Osteocyte (in vitro differentiated cells): ENCODE measurements at regions not wholly inside any gene's neighbourhood (a gene's known extent, or its start where the extent isn't known, plus 50 kb on each side); places are given as distances from the start of the nearest gene placed in this dataset.

ENCODE experiments used
- DNase-seq: peaks from one replicate; pipeline ENCODE4 v3.0.0; 2021; ENCODE audit warnings: mixed read lengths; ENCODE audit not compliant: unreplicated experiment; ENCODE audit errors: extremely low spot score
- H3K27ac Mint-ChIP-seq: one replicate; pipeline ENCODE4 v1.8.0; 2021; ENCODE audit warnings: mild to moderate bottlenecking, mixed read lengths; ENCODE audit not compliant: unreplicated experiment
- H3K27me3 Mint-ChIP-seq: one replicate; pipeline ENCODE4 v1.8.0; 2021; ENCODE audit warnings: mixed read lengths; ENCODE audit not compliant: unreplicated experiment
- H3K36me3 Mint-ChIP-seq: one replicate; pipeline ENCODE4 v1.8.0; 2021; ENCODE audit warnings: mixed read lengths; ENCODE audit not compliant: unreplicated experiment
- H3K4me1 Mint-ChIP-seq: one replicate; pipeline ENCODE4 v1.8.0; 2021; ENCODE audit warnings: mixed read lengths; ENCODE audit not compliant: unreplicated experiment
- H3K4me3 Mint-ChIP-seq: one replicate; pipeline ENCODE4 v1.8.0; 2021; ENCODE audit warnings: mild to moderate bottlenecking, moderate library complexity, mixed read lengths; ENCODE audit not compliant: unreplicated experiment
- H3K9me3 Mint-ChIP-seq: one replicate; pipeline ENCODE4 v1.8.0; 2021; ENCODE audit warnings: mixed read lengths; ENCODE audit not compliant: unreplicated experiment
- CTCF ChIP-seq: fragments of 200-600 bp; sonication (generic); IDR thresholded peaks from 2 replicates; pipeline ENCODE4 v1.5.0; 2021; ENCODE audit warnings: antibody characterized with exemption, mild to moderate bottlenecking, moderate library complexity

GRCh38 chr14:50041980-50042379 lies 74.4 kb downstream of the VCPKMT start:
- no peak for TF ChIP-seq CTCF
- no peak overlapping the region for H3K27ac Mint-ChIP-seq
- peaks cover 8% of the 10 kb centered on the region for H3K9me3 Mint-ChIP-seq
- no peaks in the 10 kb centered on the region for H3K36me3 Mint-ChIP-seq
- H3K27me3 Mint-ChIP-seq: no peaks in the 10 kb centered on the region
- H3K4me1 Mint-ChIP-seq: peaks cover 27% of the 10 kb centered on the region
- no peak overlapping the region for H3K4me3 Mint-ChIP-seq
- no peak for DNase-seq

GRCh38 chr14:50044042-50044651 lies 72.2 kb downstream of the VCPKMT start:
- no peak for DNase-seq
- Mint-ChIP-seq H3K4me1 (peaks cover 28% of the 10 kb centered on the region), H3K27ac (no peak overlapping the region), H3K4me3 (no peak overlapping the region), H3K36me3 (no peaks in the 10 kb centered on the region), H3K9me3 (peaks cover 8% of the 10 kb centered on the region), H3K27me3 (no peaks in the 10 kb centered on the region)
- no peak for TF ChIP-seq CTCF

GRCh38 chr14:50045039-50045711 lies 71.2 kb downstream of the VCPKMT start:
- TF ChIP-seq CTCF: no peak
- DNase-seq: no peak
- Mint-ChIP-seq H3K27ac (peak overlapping the region; percentile 6), H3K36me3 (no peaks in the 10 kb centered on the region), H3K4me1 (peaks cover 26% of the 10 kb centered on the region), H3K4me3 (no peak overlapping the region), H3K27me3 (no peaks in the 10 kb centered on the region), H3K9me3 (peaks cover 8% of the 10 kb centered on the region)

GRCh38 chr14:50045837-50046236 lies 70.5 kb downstream of the VCPKMT start:
- Mint-ChIP-seq H3K4me1 (peaks cover 20% of the 10 kb centered on the region), H3K27me3 (no peaks in the 10 kb centered on the region), H3K27ac (no peak overlapping the region), H3K9me3 (peaks cover 8% of the 10 kb centered on the region), H3K36me3 (no peaks in the 10 kb centered on the region), H3K4me3 (no peak overlapping the region)
- no peak for TF ChIP-seq CTCF
- no peak for DNase-seq

GRCh38 chr14:50047274-50047676 lies 69.1 kb downstream of the VCPKMT start:
- Mint-ChIP-seq H3K27me3 (no peaks in the 10 kb centered on the region), H3K4me3 (no peak overlapping the region), H3K36me3 (no peaks in the 10 kb centered on the region), H3K27ac (no peak overlapping the region), H3K4me1 (peaks cover 20% of the 10 kb centered on the region), H3K9me3 (peaks cover 8% of the 10 kb centered on the region)
- TF ChIP-seq CTCF: no peak
- DNase-seq: no peak
